Ectodermal cell (in vitro differentiated cells): ENCODE measurements at regions not wholly inside any gene's neighbourhood (a gene's known extent, or its start where the extent isn't known, plus 50 kb on each side); places are given as distances from the start of the nearest gene placed in this dataset.

Experiments
- H3K27ac ChIP-seq: 2 replicates; pipeline ENCODE4 v1.7.0; 2013; ENCODE audit warnings: mild to moderate bottlenecking, low read depth, low read length; ENCODE audit not compliant: insufficient read depth, poor library complexity, severe bottlenecking
- H3K27me3 ChIP-seq: 2 replicates; pipeline ENCODE4 v1.7.0; 2013; ENCODE audit warnings: mild to moderate bottlenecking, low read length; ENCODE audit not compliant: insufficient read depth, control insufficient read depth, poor library complexity, severe bottlenecking
- H3K36me3 ChIP-seq: one replicate; pipeline ENCODE4 v1.7.0; 2013; ENCODE audit warnings: low read length; ENCODE audit not compliant: control insufficient read depth, insufficient read depth
- H3K4me1 ChIP-seq: one replicate; pipeline ENCODE4 v1.7.0; 2013; ENCODE audit warnings: low read length; ENCODE audit not compliant: control insufficient read depth, insufficient read depth
- H3K4me3 ChIP-seq: 2 replicates; pipeline ENCODE4 v1.7.0; 2013; ENCODE audit warnings: low read depth, low read length, control low read depth; ENCODE audit not compliant: insufficient read depth
- H3K9me3 ChIP-seq: 2 replicates; pipeline ENCODE4 v1.7.0; 2013; ENCODE audit warnings: mild to moderate bottlenecking, low read length, moderate library complexity; ENCODE audit not compliant: control insufficient read depth
- WGBS, 2 experiments: methylation state at CpG; one replicate each; pipeline ENCODE4 v1.1.7; 2013; ENCODE audit warnings: missing lambda C conversion rate in 2 of 2; 5-methylcytosine and 5-hydroxymethylcytosine counted together

GRCh38 chr11:69378303-69379141 lies 84.6 kb downstream of the MYEOV start:
- H3K27ac ChIP-seq, result no peak overlapping the region
- no peaks in the 10 kb centered on the region for H3K36me3 ChIP-seq
- no peaks in the 10 kb centered on the region for H3K4me1 ChIP-seq
- no peaks in the 10 kb centered on the region for H3K27me3 ChIP-seq
- WGBS, 2 experiments, result 92 to 93% methylated on average over 29 of the region's 29 CpGs
- H3K4me3 ChIP-seq, result no peak overlapping the region
- H3K9me3 ChIP-seq, result no peaks in the 10 kb centered on the region

GRCh38 chr11:69380451-69380901 lies 86.5 kb downstream of the MYEOV start:
- no peak overlapping the region for H3K4me3 ChIP-seq
- no peaks in the 10 kb centered on the region for H3K9me3 ChIP-seq
- no peaks in the 10 kb centered on the region for H3K4me1 ChIP-seq
- WGBS, 2 experiments, result 86 to 87% methylated on average over 20 of the region's 20 CpGs
- no peak overlapping the region for H3K27ac ChIP-seq
- H3K27me3 ChIP-seq, result no peaks in the 10 kb centered on the region
- H3K36me3 ChIP-seq, result no peaks in the 10 kb centered on the region

GRCh38 chr11:69380921-69381581 lies 87.1 kb downstream of the MYEOV start:
- Histone ChIP-seq H3K4me3 (no peak overlapping the region), H3K36me3 (no peaks in the 10 kb centered on the region), H3K9me3 (no peaks in the 10 kb centered on the region), H3K27me3 (no peaks in the 10 kb centered on the region), H3K4me1 (no peaks in the 10 kb centered on the region), H3K27ac (no peak overlapping the region)
- 94 to 95% methylated on average over 10 of the region's 10 CpGs for WGBS, 2 experiments

- no peaks in the 10 kb centered on the region for H3K9me3 ChIP-seq
- 93 to 94% methylated on average over 17 of the region's 17 CpGs for WGBS, 2 experiments
- no peak overlapping the region for H3K27ac ChIP-seq
- no peaks in the 10 kb centered on the region for H3K27me3 ChIP-seq
- no peaks in the 10 kb centered on the region for H3K4me1 ChIP-seq
- H3K36me3 ChIP-seq, result no peaks in the 10 kb centered on the region
- H3K4me3 ChIP-seq, result no peak overlapping the region
These were observed 87.8 kb downstream of the MYEOV start for GRCh38 chr11:69381681-69382130.

- Histone ChIP-seq H3K4me3 (no peak overlapping the region), H3K9me3 (no peaks in the 10 kb centered on the region), H3K36me3 (no peaks in the 10 kb centered on the region), H3K27ac (no peak overlapping the region), H3K27me3 (no peaks in the 10 kb centered on the region), H3K4me1 (no peaks in the 10 kb centered on the region)
- WGBS, 2 experiments, result 90 to 91% methylated on average over 27 of the region's 27 CpGs
These were observed 88.5 kb downstream of the MYEOV start for GRCh38 chr11:69382131-69383128.

GRCh38 chr11:69383372-69384250 lies 89.7 kb downstream of the MYEOV start:
- no peaks in the 10 kb centered on the region for H3K36me3 ChIP-seq
- H3K27ac ChIP-seq, result no peak overlapping the region
- no peaks in the 10 kb centered on the region for H3K9me3 ChIP-seq
- H3K4me1 ChIP-seq, result no peaks in the 10 kb centered on the region
- H3K27me3 ChIP-seq, result no peaks in the 10 kb centered on the region
- no peak overlapping the region for H3K4me3 ChIP-seq
- 93 to 95% methylated on average over 13 of the region's 13 CpGs for WGBS, 2 experiments

- Histone ChIP-seq H3K4me1 (no peaks in the 10 kb centered on the region), H3K27ac (no peak overlapping the region), H3K4me3 (no peak overlapping the region), H3K27me3 (no peaks in the 10 kb centered on the region), H3K9me3 (no peaks in the 10 kb centered on the region), H3K36me3 (no peaks in the 10 kb centered on the region)
- WGBS, 2 experiments, result 90 to 91% methylated on average over 31 of the region's 31 CpGs
These were observed 90.5 kb downstream of the MYEOV start for GRCh38 chr11:69384251-69385143.

- no peaks in the 10 kb centered on the region for H3K27me3 ChIP-seq
- H3K4me3 ChIP-seq, result no peak overlapping the region
- WGBS, 2 experiments, result 94 to 96% methylated on average over 6 of the region's 6 CpGs
- H3K27ac ChIP-seq, result no peak overlapping the region
- no peaks in the 10 kb centered on the region for H3K4me1 ChIP-seq
- H3K9me3 ChIP-seq, result no peaks in the 10 kb centered on the region
- H3K36me3 ChIP-seq, result no peaks in the 10 kb centered on the region
These were observed 91.3 kb downstream of the MYEOV start for GRCh38 chr11:69385144-69385820.
